HCT116 (cell line): ENCODE measurements at regions not wholly inside any gene's neighbourhood (a gene's known extent, or its start where the extent isn't known, plus 50 kb on each side); places are given as distances from the start of the nearest gene placed in this dataset.

Experiments
- ATAC-seq: fragments of 200-7000 bp; cut with Tn5 transposase; 2 replicates; pipeline ENCODE4 v1.9.1; 2020; ENCODE audit warnings: mild to moderate bottlenecking, moderate library complexity
- BruUV-seq: library from RNA; stranded (reverse); fragments of 400-500 nt; replicated peaks from 2 replicates; lab custom pipeline; 2021; lab: Mats Ljungman, UMichigan
- CTCF ChIA-PET: fragments of 300-600 bp; sonication (Branson Sonifier 250); formaldehyde crosslinking; loops from one replicate; lab custom pipeline; 2021; ENCODE audit warnings: antibody characterized with exemption; lab: Charles Lee
- POLR2A ChIA-PET: fragments of 300-600, 350-600 bp; sonication (Branson Sonifier 250); formaldehyde crosslinking; loops from one replicate; lab custom pipeline; 2021; ENCODE audit warnings: antibody characterized with exemption; lab: Charles Lee
- RAD21 ChIA-PET, 2 experiments: fragments of 300-600 bp; sonication (Branson Sonifier 250); formaldehyde crosslinking; loops; one replicate each; lab custom pipeline; 2023; ENCODE audit warnings: low total read pairs in 2 of 2; ENCODE audit not compliant: uncharacterized antibody in 2 of 2, unreplicated experiment in 2 of 2, low non-redundant PET in 1 of 2; lab: Charles Lee
- DNase-seq: peaks from one replicate; pipeline ENCODE4 v3.0.0-alpha.2; 2010; ENCODE audit warnings: low read depth, low spot score
- H2AFZ ChIP-seq: fragments of 200-600 bp; shearing (Covaris generic), sonication (generic); 2 replicates; pipeline ENCODE4 v1.6.1; 2017; ENCODE audit warnings: low read depth, mixed run types, mixed read lengths, antibody characterized with exemption, low read length; ENCODE audit not compliant: poor library complexity, severe bottlenecking
- H3K27ac ChIP-seq: 2 replicates; pipeline ENCODE4 v1.5.1; 2012; ENCODE audit warnings: low read depth, low read length
- H3K27me3 ChIP-seq: fragments of 200-600 bp; sonication (generic); 2 replicates; pipeline ENCODE4 v1.6.1; 2016; ENCODE audit warnings: mixed run types, low read length, mixed read lengths; ENCODE audit not compliant: insufficient read depth
- H3K36me3 ChIP-seq, 2 experiments: fragments of 200-500 bp in 1 of 2; fragments of 200-600 bp in 1 of 2; sonication (Bioruptor generic) in 1 of 2; sonication (generic) in 1 of 2; 2 replicates each; pipeline versions ENCODE4 v1.5.1 to v1.6.1; 2014 to 2016; ENCODE audit warnings: low read length in 2 of 2, inconsistent platforms in 1 of 2, mixed read lengths in 1 of 2, mixed run types in 1 of 2; ENCODE audit not compliant: insufficient read depth in 2 of 2, control insufficient read depth in 1 of 2
- H3K4me1 ChIP-seq, 2 experiments: fragments of 200-600 bp in 1 of 2; sonication (generic) in 1 of 2; 2 replicates each; pipeline versions ENCODE4 v1.5.1 to v1.6.1; 2012 to 2017; ENCODE audit warnings: low read length in 2 of 2, inconsistent platforms in 1 of 2, mild to moderate bottlenecking in 1 of 2, mixed read lengths in 1 of 2, mixed run types in 1 of 2, moderate library complexity in 1 of 2; ENCODE audit not compliant: insufficient read depth in 2 of 2, control insufficient read depth in 1 of 2
- H3K4me2 ChIP-seq: fragments of 200-600 bp; sonication (generic); 2 replicates; pipeline ENCODE4 v1.6.1; 2017; ENCODE audit warnings: mixed run types, low read length, mixed read lengths
- H3K4me3 ChIP-seq, 2 experiments: fragments of 200-600 bp in 1 of 2; sonication (generic) in 1 of 2; replicated peaks in 1 of 2; 2 replicates each; pipeline ENCODE4 v1.5.1; 2011 to 2016; ENCODE audit warnings: low read length in 2 of 2, control low read depth in 1 of 2, low read depth in 1 of 2, mild to moderate bottlenecking in 1 of 2, mixed read lengths in 1 of 2, mixed run types in 1 of 2
- H3K79me2 ChIP-seq: fragments of 200-600 bp; sonication (generic); 2 replicates; pipeline ENCODE4 v1.6.1; 2017; ENCODE audit warnings: mild to moderate bottlenecking, mixed run types, low read length, moderate library complexity, mixed read lengths; ENCODE audit not compliant: insufficient read depth
- H3K9ac ChIP-seq: fragments of 200-600 bp; sonication (generic); 2 replicates; pipeline ENCODE4 v1.6.1; 2016; ENCODE audit warnings: low read length, mixed read lengths
- H3K9me2 ChIP-seq: fragments of 200-600 bp; sonication (generic), shearing (Covaris generic); 2 replicates; pipeline ENCODE4 v1.6.1; 2017; ENCODE audit warnings: mixed run types, mild to moderate bottlenecking, moderate library complexity; ENCODE audit not compliant: insufficient read depth
- H3K9me3 ChIP-seq, 2 experiments: fragments of 200-500 bp in 1 of 2; fragments of 200-600 bp in 1 of 2; sonication (Bioruptor generic) in 1 of 2; sonication (generic) in 1 of 2; 2 replicates each; pipeline ENCODE4 v1.6.1; 2014 to 2017; ENCODE audit warnings: low read length in 2 of 2, mixed read lengths in 2 of 2, inconsistent platforms in 1 of 2, low read depth in 1 of 2, mild to moderate bottlenecking in 1 of 2, mixed run types in 1 of 2, moderate library complexity in 1 of 2; ENCODE audit not compliant: control insufficient read depth in 1 of 2, insufficient read depth in 1 of 2
- H4K20me1 ChIP-seq: fragments of 200-600 bp; sonication (generic), shearing (Covaris generic); 2 replicates; pipeline ENCODE4 v1.6.1; 2017; ENCODE audit warnings: mixed run types, mild to moderate bottlenecking, moderate library complexity; ENCODE audit not compliant: insufficient read depth
- CBX3 ChIP-seq: IDR thresholded peaks from 2 replicates; pipeline ENCODE4 v1.6.1; 2012; ENCODE audit warnings: low read depth
- CEBPB ChIP-seq: IDR thresholded peaks from 2 replicates; pipeline ENCODE4 v1.6.1; 2012; ENCODE audit warnings: low read depth
- EZH2 ChIP-seq: fragments of 200-600 bp; sonication (generic); IDR thresholded peaks from 2 replicates; pipeline ENCODE4 v1.6.1; 2017; ENCODE audit warnings: antibody characterized with exemption, mixed run types
- EZH2phosphoT487 ChIP-seq: fragments of 200-600 bp; IDR thresholded peaks from 2 replicates; pipeline ENCODE4 v1.6.1; 2018; ENCODE audit warnings: antibody characterized with exemption, borderline replicate concordance
- FOSL1 ChIP-seq: IDR thresholded peaks from 2 replicates; pipeline ENCODE4 v1.6.1; 2012; ENCODE audit warnings: low read depth
- JUND ChIP-seq: IDR thresholded peaks from 2 replicates; pipeline ENCODE4 v1.6.1; 2012
- MAX ChIP-seq: IDR thresholded peaks from 2 replicates; pipeline ENCODE4 v1.6.1; 2012
- POLR2AphosphoS5 ChIP-seq: IDR thresholded peaks from 2 replicates; pipeline ENCODE4 v1.6.1; 2011; ENCODE audit warnings: mild to moderate bottlenecking, low read depth, low read length, moderate library complexity
- RAD21 ChIP-seq: IDR thresholded peaks from 2 replicates; pipeline ENCODE4 v1.6.1; 2012; ENCODE audit warnings: low read depth, mild to moderate bottlenecking
- SIN3A ChIP-seq: IDR thresholded peaks from 2 replicates; pipeline ENCODE4 v1.6.1; 2012; ENCODE audit warnings: low read depth
- TCF7L2 ChIP-seq: IDR thresholded peaks from 2 replicates; pipeline ENCODE4 v1.7.0; 2011; ENCODE audit warnings: borderline replicate concordance, inconsistent platforms; ENCODE audit not compliant: insufficient read depth, insufficient read length; ENCODE audit errors: extremely low read depth
- YY1 ChIP-seq: IDR thresholded peaks from 2 replicates; pipeline ENCODE4 v1.6.1; 2011; ENCODE audit warnings: low read length, low read depth, moderate library complexity, mild to moderate bottlenecking; ENCODE audit not compliant: insufficient replicate concordance; ENCODE audit errors: extremely low read depth
- ZBTB33 ChIP-seq: IDR thresholded peaks from 2 replicates; pipeline ENCODE4 v1.6.1; 2011; ENCODE audit warnings: mild to moderate bottlenecking, low read length, moderate library complexity; ENCODE audit not compliant: insufficient replicate concordance; ENCODE audit errors: extremely low read depth
- ZFX ChIP-seq: fragments of 450-650 bp; IDR thresholded peaks from 2 replicates; pipeline ENCODE4 v1.6.1; 2017
- intact Hi-C: fragments of 100-400 bp; cut with micrococcal nuclease; formaldehyde crosslinking; loops from 2 replicates; pipeline ENCODE4 v1.10.0; 2022
- TF ChIP-seq, protein P1 (sequence below): IDR thresholded peaks from 2 replicates; pipeline ENCODE4 v1.6.1; 2012; ENCODE audit warnings: low read depth
- TF ChIP-seq, protein P2 (sequence below): IDR thresholded peaks from 2 replicates; pipeline ENCODE4 v1.6.1; 2012

GRCh38 chr2:58535990-58536389 is 294.9 kb upstream of the FANCL start:
- intact Hi-C loops = no loop called here
- H3K9me2 ChIP-seq = no peaks in the 10 kb centered on the region
- no peaks in the 10 kb centered on the region for H3K36me3 ChIP-seq
- CTCF ChIA-PET = no interaction called here
- H4K20me1 ChIP-seq = no peaks in the 10 kb centered on the region
- H2AFZ ChIP-seq = no peak overlapping the region
- TF ChIP-seq TCF7L2 = no peak
- no peak for TF ChIP-seq SIN3A
- TF ChIP-seq ZFX = no peak
- no peak for TF ChIP-seq EZH2
- TF ChIP-seq YY1 = no peak
- TF ChIP-seq, protein P1, sequence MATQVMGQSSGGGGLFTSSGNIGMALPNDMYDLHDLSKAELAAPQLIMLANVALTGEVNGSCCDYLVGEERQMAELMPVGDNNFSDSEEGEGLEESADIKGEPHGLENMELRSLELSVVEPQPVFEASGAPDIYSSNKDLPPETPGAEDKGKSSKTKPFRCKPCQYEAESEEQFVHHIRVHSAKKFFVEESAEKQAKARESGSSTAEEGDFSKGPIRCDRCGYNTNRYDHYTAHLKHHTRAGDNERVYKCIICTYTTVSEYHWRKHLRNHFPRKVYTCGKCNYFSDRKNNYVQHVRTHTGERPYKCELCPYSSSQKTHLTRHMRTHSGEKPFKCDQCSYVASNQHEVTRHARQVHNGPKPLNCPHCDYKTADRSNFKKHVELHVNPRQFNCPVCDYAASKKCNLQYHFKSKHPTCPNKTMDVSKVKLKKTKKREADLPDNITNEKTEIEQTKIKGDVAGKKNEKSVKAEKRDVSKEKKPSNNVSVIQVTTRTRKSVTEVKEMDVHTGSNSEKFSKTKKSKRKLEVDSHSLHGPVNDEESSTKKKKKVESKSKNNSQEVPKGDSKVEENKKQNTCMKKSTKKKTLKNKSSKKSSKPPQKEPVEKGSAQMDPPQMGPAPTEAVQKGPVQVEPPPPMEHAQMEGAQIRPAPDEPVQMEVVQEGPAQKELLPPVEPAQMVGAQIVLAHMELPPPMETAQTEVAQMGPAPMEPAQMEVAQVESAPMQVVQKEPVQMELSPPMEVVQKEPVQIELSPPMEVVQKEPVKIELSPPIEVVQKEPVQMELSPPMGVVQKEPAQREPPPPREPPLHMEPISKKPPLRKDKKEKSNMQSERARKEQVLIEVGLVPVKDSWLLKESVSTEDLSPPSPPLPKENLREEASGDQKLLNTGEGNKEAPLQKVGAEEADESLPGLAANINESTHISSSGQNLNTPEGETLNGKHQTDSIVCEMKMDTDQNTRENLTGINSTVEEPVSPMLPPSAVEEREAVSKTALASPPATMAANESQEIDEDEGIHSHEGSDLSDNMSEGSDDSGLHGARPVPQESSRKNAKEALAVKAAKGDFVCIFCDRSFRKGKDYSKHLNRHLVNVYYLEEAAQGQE = no peak
- no peak for TF ChIP-seq EZH2phosphoT487
- TF ChIP-seq MAX = no peak
- no peak for TF ChIP-seq POLR2AphosphoS5
- no peak for TF ChIP-seq JUND
- TF ChIP-seq, protein P2, sequence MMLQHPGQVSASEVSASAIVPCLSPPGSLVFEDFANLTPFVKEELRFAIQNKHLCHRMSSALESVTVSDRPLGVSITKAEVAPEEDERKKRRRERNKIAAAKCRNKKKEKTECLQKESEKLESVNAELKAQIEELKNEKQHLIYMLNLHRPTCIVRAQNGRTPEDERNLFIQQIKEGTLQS = no peak
- TF ChIP-seq CBX3 = no peak
- no peak for TF ChIP-seq FOSL1
- no peak for TF ChIP-seq CEBPB
- TF ChIP-seq RAD21 = no peak
- TF ChIP-seq ZBTB33 = no peak
- no peaks in the 10 kb centered on the region for H3K9me3 ChIP-seq
- DNase-seq = no peak
- no peak overlapping the region for H3K9ac ChIP-seq
- RAD21 ChIA-PET = no interaction called here
- no peaks in the 10 kb centered on the region for H3K79me2 ChIP-seq
- no TSS peak for BruUV-seq
- H3K27me3 ChIP-seq = no peaks in the 10 kb centered on the region
- no peak overlapping the region for H3K4me2 ChIP-seq
- no peak overlapping the region for H3K4me3 ChIP-seq
- ATAC-seq = no peak
- POLR2A ChIA-PET = no interaction called here
- H3K4me1 ChIP-seq = no peaks in the 10 kb centered on the region
- no peak overlapping the region for H3K27ac ChIP-seq
